ENCODE measurements at regions not wholly inside any gene's neighbourhood (a gene's known extent, or its start where the extent isn't known, plus 50 kb on each side); places are given as distances from the start of the nearest gene placed in this dataset.

DNA sequence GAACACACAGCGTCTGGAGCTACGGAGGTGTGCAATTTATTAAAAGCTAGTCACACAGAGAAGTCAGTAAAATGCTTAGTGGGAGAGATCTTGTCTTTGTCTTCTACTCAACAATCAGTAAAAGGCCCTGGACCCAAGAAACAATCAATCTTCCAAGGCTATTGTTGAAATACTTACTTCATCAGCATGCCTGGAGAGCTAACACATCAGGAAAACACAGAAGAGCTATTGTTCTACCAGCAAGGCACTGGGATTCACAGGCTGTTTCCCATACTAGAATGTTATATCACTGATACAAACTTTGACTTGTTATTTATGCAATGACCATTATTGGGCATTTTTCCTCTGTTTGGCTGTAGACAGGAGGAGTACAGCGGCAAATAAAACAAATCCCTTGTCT, 247.8 kb upstream of the ERCC4 start:
- no peaks in the 10 kb centered on the region for H3K9me3 ChIP-seq (ENCODE audit: control insufficient read depth, insufficient read depth, low read depth, low read length)
- no peak for TF ChIP-seq SCRT1 (tag by site-specific recombination; IDR thresholded peaks at IDR 0.05; ENCODE audit: borderline replicate concordance)
- no peak for TF ChIP-seq SP2 (tag by site-specific recombination; IDR thresholded peaks at IDR 0.05)
- no peak for TF ChIP-seq PRDM1 (tag by site-specific recombination; IDR thresholded peaks at IDR 0.05)
- H3K36me3 ChIP-seq (ENCODE audit: control insufficient read depth in 2 of 2, insufficient read depth in 1 of 2, low read length in 2 of 2) = no peaks in the 10 kb centered on the region
- H3K4me1 ChIP-seq (ENCODE audit: control insufficient read depth, insufficient read depth, low read length) = no peaks in the 10 kb centered on the region
- ChIA-PET POLR2A (no interaction called here), CTCF (no interaction called here)
- H3K27ac ChIP-seq (ENCODE audit: extremely low read depth, low read depth, low read length) = no peak overlapping the region
- no peak overlapping the region for H3K4me3 ChIP-seq (ENCODE audit: low read depth, low read length)

DNA sequence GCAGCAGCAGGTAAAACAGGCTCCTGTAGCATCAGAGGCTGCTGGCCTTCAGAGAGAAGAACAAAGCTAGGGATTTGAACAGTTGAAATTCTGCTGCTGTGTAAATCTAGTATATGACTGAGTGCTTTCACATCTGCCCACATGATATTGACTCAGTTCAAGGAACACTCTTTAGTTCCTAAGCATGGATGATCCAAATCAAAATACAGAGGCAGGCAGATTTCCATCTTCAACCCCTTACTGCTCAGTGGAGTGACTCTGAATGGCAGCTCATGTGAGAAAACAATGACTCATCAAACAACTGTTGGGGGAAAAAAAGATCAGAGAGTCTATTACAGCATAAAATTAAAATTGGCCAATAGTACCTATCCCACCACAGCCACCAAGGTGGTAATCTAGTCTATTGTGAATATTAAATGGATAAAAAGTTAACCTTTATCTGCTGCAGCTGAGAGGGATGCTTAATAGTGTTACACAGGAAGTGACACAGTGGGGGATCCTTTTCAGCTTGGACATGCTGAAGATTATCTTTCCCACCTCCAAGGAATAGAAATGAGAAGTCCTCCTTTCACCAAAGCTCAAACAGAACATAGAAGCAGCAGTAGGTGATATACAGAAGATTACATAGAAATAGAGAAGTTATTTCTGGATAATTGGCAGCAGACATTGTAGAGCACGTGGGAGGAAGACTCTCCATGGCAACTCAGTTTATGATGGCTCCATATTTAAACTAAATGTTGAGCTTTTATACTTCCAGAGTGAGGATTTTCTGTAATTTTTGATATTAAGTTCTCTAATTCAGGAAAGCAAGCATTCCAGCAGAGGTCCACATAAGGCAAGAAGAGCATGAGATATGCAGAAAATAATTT, 239.7 kb upstream of the ERCC4 start:
- H3K27ac ChIP-seq (ENCODE audit: extremely low read depth, low read depth, low read length) = no peak overlapping the region
- ChIA-PET POLR2A (no interaction called here), CTCF (interaction anchor here (0.5 to 0.7 kb wide), 2 partner anchors 26 to 123 kb away, joined by 3 read pairs; no protein-coding TSS in a partner anchor)
- no peaks in the 10 kb centered on the region for H3K36me3 ChIP-seq (ENCODE audit: control insufficient read depth in 2 of 2, insufficient read depth in 1 of 2, low read length in 2 of 2)
- no peak overlapping the region for H3K4me3 ChIP-seq (ENCODE audit: low read depth, low read length)
- H3K9me3 ChIP-seq (ENCODE audit: control insufficient read depth, insufficient read depth, low read depth, low read length) = no peaks in the 10 kb centered on the region
- no peaks in the 10 kb centered on the region for H3K4me1 ChIP-seq (ENCODE audit: control insufficient read depth, insufficient read depth, low read length)
- TF ChIP-seq, protein P1, sequence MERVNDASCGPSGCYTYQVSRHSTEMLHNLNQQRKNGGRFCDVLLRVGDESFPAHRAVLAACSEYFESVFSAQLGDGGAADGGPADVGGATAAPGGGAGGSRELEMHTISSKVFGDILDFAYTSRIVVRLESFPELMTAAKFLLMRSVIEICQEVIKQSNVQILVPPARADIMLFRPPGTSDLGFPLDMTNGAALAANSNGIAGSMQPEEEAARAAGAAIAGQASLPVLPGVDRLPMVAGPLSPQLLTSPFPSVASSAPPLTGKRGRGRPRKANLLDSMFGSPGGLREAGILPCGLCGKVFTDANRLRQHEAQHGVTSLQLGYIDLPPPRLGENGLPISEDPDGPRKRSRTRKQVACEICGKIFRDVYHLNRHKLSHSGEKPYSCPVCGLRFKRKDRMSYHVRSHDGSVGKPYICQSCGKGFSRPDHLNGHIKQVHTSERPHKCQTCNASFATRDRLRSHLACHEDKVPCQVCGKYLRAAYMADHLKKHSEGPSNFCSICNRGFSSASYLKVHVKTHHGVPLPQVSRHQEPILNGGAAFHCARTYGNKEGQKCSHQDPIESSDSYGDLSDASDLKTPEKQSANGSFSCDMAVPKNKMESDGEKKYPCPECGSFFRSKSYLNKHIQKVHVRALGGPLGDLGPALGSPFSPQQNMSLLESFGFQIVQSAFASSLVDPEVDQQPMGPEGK (tag by site-specific recombination; IDR thresholded peaks at IDR 0.05) = no peak
- TF ChIP-seq, protein P2, sequence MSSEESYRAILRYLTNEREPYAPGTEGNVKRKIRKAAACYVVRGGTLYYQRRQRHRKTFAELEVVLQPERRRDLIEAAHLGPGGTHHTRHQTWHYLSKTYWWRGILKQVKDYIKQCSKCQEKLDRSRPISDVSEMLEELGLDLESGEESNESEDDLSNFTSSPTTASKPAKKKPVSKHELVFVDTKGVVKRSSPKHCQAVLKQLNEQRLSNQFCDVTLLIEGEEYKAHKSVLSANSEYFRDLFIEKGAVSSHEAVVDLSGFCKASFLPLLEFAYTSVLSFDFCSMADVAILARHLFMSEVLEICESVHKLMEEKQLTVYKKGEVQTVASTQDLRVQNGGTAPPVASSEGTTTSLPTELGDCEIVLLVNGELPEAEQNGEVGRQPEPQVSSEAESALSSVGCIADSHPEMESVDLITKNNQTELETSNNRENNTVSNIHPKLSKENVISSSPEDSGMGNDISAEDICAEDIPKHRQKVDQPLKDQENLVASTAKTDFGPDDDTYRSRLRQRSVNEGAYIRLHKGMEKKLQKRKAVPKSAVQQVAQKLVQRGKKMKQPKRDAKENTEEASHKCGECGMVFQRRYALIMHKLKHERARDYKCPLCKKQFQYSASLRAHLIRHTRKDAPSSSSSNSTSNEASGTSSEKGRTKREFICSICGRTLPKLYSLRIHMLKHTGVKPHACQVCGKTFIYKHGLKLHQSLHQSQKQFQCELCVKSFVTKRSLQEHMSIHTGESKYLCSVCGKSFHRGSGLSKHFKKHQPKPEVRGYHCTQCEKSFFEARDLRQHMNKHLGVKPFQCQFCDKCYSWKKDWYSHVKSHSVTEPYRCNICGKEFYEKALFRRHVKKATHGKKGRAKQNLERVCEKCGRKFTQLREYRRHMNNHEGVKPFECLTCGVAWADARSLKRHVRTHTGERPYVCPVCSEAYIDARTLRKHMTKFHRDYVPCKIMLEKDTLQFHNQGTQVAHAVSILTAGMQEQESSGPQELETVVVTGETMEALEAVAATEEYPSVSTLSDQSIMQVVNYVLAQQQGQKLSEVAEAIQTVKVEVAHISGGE (tag by site-specific recombination; conservative IDR thresholded peaks at IDR 0.05; ENCODE audit: low read depth) = peak; percentile 17; the same call in 1 of the 2 replicates

DNA sequence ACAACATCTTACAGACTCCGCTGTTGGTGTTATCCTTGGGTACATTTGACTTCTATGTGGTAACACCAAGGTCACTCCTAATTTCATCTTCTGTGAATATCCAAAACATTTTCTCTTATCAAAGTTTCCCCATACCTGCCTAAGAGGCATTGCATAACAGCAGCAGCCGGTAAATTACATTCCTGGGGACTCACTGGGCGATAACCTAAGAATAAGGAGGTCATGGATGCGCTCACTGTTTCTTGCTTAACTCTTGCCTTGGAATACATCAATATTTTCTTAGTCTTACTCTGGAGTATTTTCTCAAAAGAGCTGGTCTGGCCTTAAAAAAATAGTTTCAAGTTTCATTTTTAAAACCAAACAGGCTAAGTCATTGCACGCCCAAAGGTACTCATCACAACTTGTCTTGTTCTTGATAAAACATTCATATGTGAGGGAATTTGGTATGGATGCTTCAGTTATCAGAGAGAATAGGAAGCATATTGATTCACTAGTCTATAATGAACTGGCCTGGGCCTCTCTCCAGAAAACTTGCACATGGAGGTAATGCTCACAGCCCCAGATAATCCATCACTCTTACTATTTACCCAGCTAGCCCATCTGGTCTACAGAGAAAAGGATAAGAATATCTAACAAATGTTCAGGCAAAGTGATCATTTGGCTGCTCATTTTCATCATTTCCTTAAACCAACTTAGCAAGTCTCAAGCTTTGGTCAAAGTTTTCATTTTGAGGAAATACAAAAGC, 235.0 kb upstream of the ERCC4 start:
- Histone ChIP-seq H3K9me3 (ENCODE audit: control insufficient read depth, insufficient read depth, low read depth, low read length) (no peaks in the 10 kb centered on the region), H3K36me3 (ENCODE audit: control insufficient read depth in 2 of 2, insufficient read depth in 1 of 2, low read length in 2 of 2) (no peaks in the 10 kb centered on the region), H3K4me3 (ENCODE audit: low read depth, low read length) (no peak overlapping the region), H3K27ac (ENCODE audit: extremely low read depth, low read depth, low read length) (no peak overlapping the region), H3K4me1 (ENCODE audit: control insufficient read depth, insufficient read depth, low read length) (no peaks in the 10 kb centered on the region)
- POLR2A ChIA-PET = no interaction called here
- CTCF ChIA-PET = interaction anchor here (0.6 kb wide), 2 partner anchors 18 to 193 kb away, joined by 3 read pairs; no protein-coding TSS in a partner anchor
- TF ChIP-seq OVOL3 (tag by site-specific recombination; IDR thresholded peaks at IDR 0.05) = no peak
- TF ChIP-seq, protein P3, sequence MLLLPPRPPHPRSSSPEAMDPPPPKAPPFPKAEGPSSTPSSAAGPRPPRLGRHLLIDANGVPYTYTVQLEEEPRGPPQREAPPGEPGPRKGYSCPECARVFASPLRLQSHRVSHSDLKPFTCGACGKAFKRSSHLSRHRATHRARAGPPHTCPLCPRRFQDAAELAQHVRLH (tag by site-specific recombination; IDR thresholded peaks at IDR 0.05) = no peak
- no peak for TF ChIP-seq KLF1 (tag by site-specific recombination; IDR thresholded peaks at IDR 0.05)
- no peak for TF ChIP-seq ZNF785 (tag by site-specific recombination; IDR thresholded peaks at IDR 0.05)
- TF ChIP-seq YY2 (tag by site-specific recombination; IDR thresholded peaks at IDR 0.05) = no peak
- TF ChIP-seq, protein P4, sequence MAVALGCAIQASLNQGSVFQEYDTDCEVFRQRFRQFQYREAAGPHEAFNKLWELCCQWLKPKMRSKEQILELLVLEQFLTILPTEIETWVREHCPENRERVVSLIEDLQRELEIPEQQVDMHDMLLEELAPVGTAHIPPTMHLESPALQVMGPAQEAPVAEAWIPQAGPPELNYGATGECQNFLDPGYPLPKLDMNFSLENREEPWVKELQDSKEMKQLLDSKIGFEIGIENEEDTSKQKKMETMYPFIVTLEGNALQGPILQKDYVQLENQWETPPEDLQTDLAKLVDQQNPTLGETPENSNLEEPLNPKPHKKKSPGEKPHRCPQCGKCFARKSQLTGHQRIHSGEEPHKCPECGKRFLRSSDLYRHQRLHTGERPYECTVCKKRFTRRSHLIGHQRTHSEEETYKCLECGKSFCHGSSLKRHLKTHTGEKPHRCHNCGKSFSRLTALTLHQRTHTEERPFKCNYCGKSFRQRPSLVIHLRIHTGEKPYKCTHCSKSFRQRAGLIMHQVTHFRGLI (tag by site-specific recombination; IDR thresholded peaks at IDR 0.05) = no peak
- TF ChIP-seq TRIM28 (IDR thresholded peaks at IDR 0.05; ENCODE audit: borderline replicate concordance, low read length) = no peak
- TF ChIP-seq ZNF776 (tag by site-specific recombination; IDR thresholded peaks at IDR 0.05; ENCODE audit: borderline replicate concordance) = no peak
- TF ChIP-seq ZNF521 (tag by site-specific recombination; IDR thresholded peaks at IDR 0.05) = no peak
- TF ChIP-seq GLI2 (tag by site-specific recombination; IDR thresholded peaks at IDR 0.05; ENCODE audit: borderline replicate concordance, low read depth) = no peak
- TF ChIP-seq, protein P5, sequence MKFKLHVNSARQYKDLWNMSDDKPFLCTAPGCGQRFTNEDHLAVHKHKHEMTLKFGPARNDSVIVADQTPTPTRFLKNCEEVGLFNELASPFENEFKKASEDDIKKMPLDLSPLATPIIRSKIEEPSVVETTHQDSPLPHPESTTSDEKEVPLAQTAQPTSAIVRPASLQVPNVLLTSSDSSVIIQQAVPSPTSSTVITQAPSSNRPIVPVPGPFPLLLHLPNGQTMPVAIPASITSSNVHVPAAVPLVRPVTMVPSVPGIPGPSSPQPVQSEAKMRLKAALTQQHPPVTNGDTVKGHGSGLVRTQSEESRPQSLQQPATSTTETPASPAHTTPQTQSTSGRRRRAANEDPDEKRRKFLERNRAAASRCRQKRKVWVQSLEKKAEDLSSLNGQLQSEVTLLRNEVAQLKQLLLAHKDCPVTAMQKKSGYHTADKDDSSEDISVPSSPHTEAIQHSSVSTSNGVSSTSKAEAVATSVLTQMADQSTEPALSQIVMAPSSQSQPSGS (tag by site-specific recombination; IDR thresholded peaks at IDR 0.05; ENCODE audit: low read depth) = no peak
- TF ChIP-seq, protein P6, sequence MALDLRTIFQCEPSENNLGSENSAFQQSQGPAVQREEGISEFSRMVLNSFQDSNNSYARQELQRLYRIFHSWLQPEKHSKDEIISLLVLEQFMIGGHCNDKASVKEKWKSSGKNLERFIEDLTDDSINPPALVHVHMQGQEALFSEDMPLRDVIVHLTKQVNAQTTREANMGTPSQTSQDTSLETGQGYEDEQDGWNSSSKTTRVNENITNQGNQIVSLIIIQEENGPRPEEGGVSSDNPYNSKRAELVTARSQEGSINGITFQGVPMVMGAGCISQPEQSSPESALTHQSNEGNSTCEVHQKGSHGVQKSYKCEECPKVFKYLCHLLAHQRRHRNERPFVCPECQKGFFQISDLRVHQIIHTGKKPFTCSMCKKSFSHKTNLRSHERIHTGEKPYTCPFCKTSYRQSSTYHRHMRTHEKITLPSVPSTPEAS (tag by site-specific recombination; IDR thresholded peaks at IDR 0.05) = no peak
- TF ChIP-seq ZNF501 (tag by site-specific recombination; IDR thresholded peaks at IDR 0.05) = no peak
- no peak for TF ChIP-seq ZNF366 (tag by site-specific recombination; conservative IDR thresholded peaks at IDR 0.05)
